Suppressor macrophage (primary cell): ENCODE measurements at regions not wholly inside any gene's neighbourhood (a gene's known extent, or its start where the extent isn't known, plus 50 kb on each side); places are given as distances from the start of the nearest gene placed in this dataset.

Experiments used
- DNase-seq, 4 experiments: peaks; one replicate each; pipeline ENCODE4 v3.0.0-alpha.2; 2020 to 2022

- DNase-seq = no peak
Measured at GRCh38 chr1:22383526-22384294, 67.9 kb upstream of the ZBTB40 start.

DNA sequence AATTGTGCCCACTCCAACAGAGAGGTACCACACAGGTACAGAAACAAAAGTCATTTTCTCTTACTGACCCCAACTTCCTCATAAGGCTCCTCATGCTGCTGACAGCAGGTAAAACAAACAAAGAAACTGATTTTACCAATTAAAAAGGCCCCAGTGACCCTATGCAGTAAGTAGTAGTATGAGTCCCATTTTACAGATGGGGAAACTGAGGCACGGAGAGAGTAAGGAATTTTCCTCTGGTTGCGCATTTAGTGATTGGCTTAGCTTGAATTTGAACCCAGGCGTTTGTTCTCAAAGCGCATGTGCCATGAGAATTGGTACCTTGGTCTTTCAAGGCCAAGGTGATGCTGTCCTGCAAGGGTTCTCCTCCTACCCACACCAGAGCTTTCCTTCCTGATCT, 66.1 kb upstream of the ZBTB40 start:
- DNase-seq = no peak

GRCh38 chr1:22386774-22387173, 64.9 kb upstream of the ZBTB40 start:
- DNase-seq = no peak

DNA sequence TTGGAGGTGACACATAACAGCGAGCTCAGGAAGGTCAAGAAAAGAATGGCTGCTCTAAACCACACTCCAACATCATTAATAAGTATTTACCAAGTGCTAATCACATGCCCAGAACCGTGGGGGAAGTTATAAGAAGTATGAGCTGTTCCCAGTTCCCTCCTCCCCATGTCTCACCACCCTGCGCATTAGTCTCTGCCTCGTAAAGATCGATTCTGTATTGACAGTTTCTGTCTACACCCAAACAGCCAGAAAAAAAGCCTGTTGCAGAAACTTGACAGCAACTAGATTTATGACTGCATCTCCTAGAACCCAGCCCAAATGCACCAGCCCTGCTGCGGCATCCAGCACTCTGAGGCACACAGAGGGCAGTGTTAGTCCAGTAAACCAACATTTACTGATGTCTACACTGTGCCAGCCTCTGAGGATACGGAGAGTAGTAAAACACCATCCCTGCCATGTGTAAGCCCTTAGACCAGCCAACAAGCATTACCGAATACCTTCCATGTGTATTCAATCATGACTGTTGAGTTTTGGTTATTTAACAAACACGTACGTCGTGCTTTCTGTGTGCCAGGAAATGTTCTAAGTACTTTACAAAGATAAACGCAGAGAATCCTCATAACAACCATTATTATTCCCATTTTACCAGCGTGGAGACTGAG, 63.6 kb upstream of the ZBTB40 start:
- DNase-seq = no peak

- no peak for DNase-seq
Measured at GRCh38 chr1:22388671-22389450, 62.8 kb upstream of the ZBTB40 start.

DNA sequence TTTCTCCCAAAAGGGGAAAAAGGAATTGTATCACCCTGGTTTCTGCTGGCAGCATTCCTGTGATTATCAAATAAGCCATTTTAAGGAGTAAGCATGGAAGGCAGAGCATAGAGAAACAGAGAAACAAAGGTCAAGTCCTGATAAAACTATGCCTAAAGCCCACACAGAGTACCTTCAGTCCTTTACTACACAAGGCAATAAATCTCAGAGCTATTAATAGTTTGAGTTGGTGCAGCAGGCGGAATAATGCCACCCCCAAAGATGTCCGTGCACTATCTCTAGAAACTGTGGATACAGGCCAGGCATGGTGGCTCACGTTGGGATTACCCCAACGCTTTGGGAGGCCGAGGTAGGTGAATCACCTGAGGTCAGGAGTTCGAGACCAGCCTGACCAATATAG, 58.1 kb upstream of the ZBTB40 start:
- no peak for DNase-seq

- no peak for DNase-seq
Measured at GRCh38 chr1:22398656-22399420, 52.8 kb upstream of the ZBTB40 start.

DNA sequence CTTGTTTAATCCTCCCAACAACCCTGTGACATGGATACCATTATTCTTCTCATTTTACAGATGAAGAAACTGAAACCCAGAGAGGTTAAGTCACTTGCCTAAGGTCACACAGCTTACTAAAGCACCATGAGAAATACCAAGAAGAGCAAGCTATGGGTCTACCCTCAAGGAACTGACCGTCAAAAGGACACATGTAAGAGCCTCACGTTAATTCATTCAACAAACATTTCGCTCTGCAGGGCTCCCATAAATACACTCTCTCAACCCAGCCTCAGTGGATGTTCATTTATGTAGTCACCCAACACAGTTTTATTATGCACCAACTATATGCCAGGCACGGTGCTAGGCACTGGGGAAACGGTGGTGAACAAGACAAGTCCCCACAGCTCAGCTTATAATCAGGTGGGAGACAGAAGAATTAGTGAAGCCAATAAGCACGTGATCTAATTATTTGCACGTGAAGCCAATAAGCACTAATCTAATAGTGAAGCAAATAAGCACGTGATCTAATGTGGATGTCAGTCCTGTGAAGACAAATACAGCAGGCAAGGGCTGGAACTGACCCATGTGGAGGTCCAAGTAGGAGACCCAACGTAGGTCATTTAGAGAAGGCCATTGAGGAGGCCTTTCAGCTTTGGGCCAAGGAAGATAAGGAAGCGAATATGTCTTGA, 52.1 kb upstream of the ZBTB40 start:
- DNase-seq = no peak
